H9 (cell line): ENCODE measurements at regions not wholly inside any gene's neighbourhood (a gene's known extent, or its start where the extent isn't known, plus 50 kb on each side); places are given as distances from the start of the nearest gene placed in this dataset.

Experiments
- DNase-seq: peaks from one replicate; pipeline ENCODE4 v3.0.0-alpha.2; 2017
- H2AFZ ChIP-seq: one replicate; pipeline ENCODE4 v1.6.1; 2013; ENCODE audit warnings: mild to moderate bottlenecking, low read length, control low read depth, moderate library complexity
- H2AK5ac ChIP-seq: 2 replicates; pipeline ENCODE4 v1.6.1; 2013; ENCODE audit warnings: low read length, control low read depth, mixed read lengths; ENCODE audit not compliant: insufficient read length
- H2BK120ac ChIP-seq: one replicate; pipeline ENCODE4 v1.6.1; 2013; ENCODE audit warnings: low read depth, mild to moderate bottlenecking, low read length, control low read depth, inconsistent platforms; ENCODE audit not compliant: poor library complexity, severe bottlenecking
- H2BK12ac ChIP-seq: 2 replicates; pipeline ENCODE4 v1.6.1; 2013; ENCODE audit warnings: low read length, control low read depth, mixed read lengths, low read depth; ENCODE audit not compliant: insufficient read length
- H2BK15ac ChIP-seq: 2 replicates; pipeline ENCODE4 v1.6.1; 2013; ENCODE audit warnings: low read depth, low read length, control low read depth
- H2BK20ac ChIP-seq: one replicate; pipeline ENCODE4 v1.6.1; 2013; ENCODE audit warnings: low read depth, mild to moderate bottlenecking, low read length, control low read depth, inconsistent platforms; ENCODE audit not compliant: poor library complexity, severe bottlenecking
- H2BK5ac ChIP-seq: 2 replicates; pipeline ENCODE4 v1.6.1; 2013; ENCODE audit warnings: low read length, control low read depth, mixed read lengths; ENCODE audit not compliant: insufficient read length
- H3K14ac ChIP-seq: 2 replicates; pipeline ENCODE4 v1.6.1; 2013; ENCODE audit warnings: low read length, control low read depth; ENCODE audit not compliant: insufficient read depth
- H3K18ac ChIP-seq: 2 replicates; pipeline ENCODE4 v1.6.1; 2013; ENCODE audit warnings: low read depth, mild to moderate bottlenecking, mixed read lengths, low read length, control low read depth; ENCODE audit not compliant: insufficient read length
- H3K23ac ChIP-seq: 2 replicates; pipeline ENCODE4 v1.6.1; 2013; ENCODE audit warnings: low read length, control low read depth, mixed read lengths, low read depth; ENCODE audit not compliant: insufficient read length
- H3K23me2 ChIP-seq: 2 replicates; pipeline ENCODE4 v1.6.1; 2013; ENCODE audit warnings: low read depth, mild to moderate bottlenecking, mixed read lengths, low read length, control low read depth; ENCODE audit not compliant: insufficient read length, poor library complexity, severe bottlenecking
- H3K27ac ChIP-seq: 2 replicates; pipeline ENCODE4 v1.5.1; 2013; ENCODE audit warnings: low read length, control low read depth, mixed read lengths, low read depth; ENCODE audit not compliant: insufficient read length
- H3K27me3 ChIP-seq: 2 replicates; pipeline ENCODE4 v1.6.1; 2013; ENCODE audit warnings: low read length, control low read depth, inconsistent platforms; ENCODE audit not compliant: insufficient read depth
- H3K4ac ChIP-seq: 2 replicates; pipeline ENCODE4 v1.6.1; 2013; ENCODE audit warnings: low read depth, mild to moderate bottlenecking, control low read depth, inconsistent platforms, low read length, moderate library complexity
- H3K4me1 ChIP-seq: 2 replicates; pipeline ENCODE4 v1.6.1; 2013; ENCODE audit warnings: low read length, control low read depth, inconsistent platforms; ENCODE audit not compliant: insufficient read depth
- H3K4me2 ChIP-seq: 2 replicates; pipeline ENCODE4 v1.6.1; 2013; ENCODE audit warnings: low read length, control low read depth, mixed read lengths; ENCODE audit not compliant: insufficient read length, insufficient read depth
- H3K56ac ChIP-seq: 2 replicates; pipeline ENCODE4 v1.6.1; 2013; ENCODE audit warnings: low read depth, mild to moderate bottlenecking, mixed read lengths, low read length, control low read depth; ENCODE audit not compliant: insufficient read length
- H3K79me1 ChIP-seq: 2 replicates; pipeline ENCODE4 v1.6.1; 2013; ENCODE audit warnings: low read depth, mild to moderate bottlenecking, moderate library complexity, low read length, control low read depth, inconsistent platforms; ENCODE audit not compliant: insufficient read depth, poor library complexity, severe bottlenecking
- H3K79me2 ChIP-seq: 2 replicates; pipeline ENCODE4 v1.6.1; 2013; ENCODE audit warnings: low read length, control low read depth, inconsistent platforms; ENCODE audit not compliant: insufficient read depth
- H3K9ac ChIP-seq: 2 replicates; pipeline ENCODE4 v1.6.1; 2013; ENCODE audit warnings: low read length, control low read depth, mixed read lengths; ENCODE audit not compliant: insufficient read length; ENCODE audit errors: extremely low read depth
- H3K9me3 ChIP-seq: one replicate; pipeline ENCODE4 v1.6.1; 2013; ENCODE audit warnings: low read depth, low read length, inconsistent platforms; ENCODE audit not compliant: control insufficient read depth
- H3T11ph ChIP-seq: one replicate; pipeline ENCODE4 v1.6.1; 2013; ENCODE audit warnings: mild to moderate bottlenecking, low read length, control low read depth, inconsistent platforms
- H4K20me1 ChIP-seq: one replicate; pipeline ENCODE4 v1.6.1; 2013; ENCODE audit not compliant: control insufficient read depth, insufficient read length, insufficient read depth
- H4K5ac ChIP-seq: 2 replicates; pipeline ENCODE4 v1.6.1; 2013; ENCODE audit warnings: low read depth, mild to moderate bottlenecking, mixed read lengths, low read length, control low read depth; ENCODE audit not compliant: insufficient read length
- H4K8ac ChIP-seq: replicated peaks from 2 replicates; pipeline ENCODE4 v1.6.1; 2013; ENCODE audit warnings: low read length, control low read depth, mixed read lengths, low read depth; ENCODE audit not compliant: insufficient read length
- H4K91ac ChIP-seq: 2 replicates; pipeline ENCODE4 v1.6.1; 2013; ENCODE audit warnings: low read depth, mild to moderate bottlenecking, moderate library complexity, mixed read lengths, low read length, control low read depth; ENCODE audit not compliant: insufficient read length
- H3K27ac Mint-ChIP-seq, 3 experiments: 2 replicates in 2 of 3; 3 replicates in 1 of 3; pipeline ENCODE4 v1.8.0; 2020 to 2021; ENCODE audit warnings: mixed read lengths in 3 of 3, mild to moderate bottlenecking in 1 of 3, moderate library complexity in 1 of 3
- H3K27me3 Mint-ChIP-seq: 2 replicates; pipeline ENCODE4 v1.8.0; 2021; ENCODE audit warnings: low read depth, mild to moderate bottlenecking, moderate library complexity, mixed read lengths
- H3K36me3 Mint-ChIP-seq, 3 experiments: 2 replicates in 2 of 3; 3 replicates in 1 of 3; pipeline ENCODE4 v1.8.0; 2020 to 2021; ENCODE audit warnings: low read depth in 3 of 3, mixed read lengths in 3 of 3; ENCODE audit not compliant: insufficient read depth in 1 of 3
- H3K4me1 Mint-ChIP-seq, 2 experiments: 2 replicates each; pipeline ENCODE4 v1.8.0; 2020; ENCODE audit warnings: mixed read lengths in 2 of 2
- H3K4me3 Mint-ChIP-seq, 2 experiments: 2 replicates in 1 of 2; 3 replicates in 1 of 2; pipeline ENCODE4 v1.8.0; 2020 to 2021; ENCODE audit warnings: mild to moderate bottlenecking in 2 of 2, mixed read lengths in 2 of 2, moderate library complexity in 1 of 2
- H3K9me3 Mint-ChIP-seq, 2 experiments: 2 replicates in 1 of 2; 3 replicates in 1 of 2; pipeline ENCODE4 v1.8.0; 2020; ENCODE audit warnings: mild to moderate bottlenecking in 2 of 2, mixed read lengths in 2 of 2, moderate library complexity in 1 of 2
- CTCF ChIP-seq: fragments of 200-600 bp; sonication (generic); conservative IDR thresholded peaks from 3 replicates; pipeline ENCODE4 v1.8.0; 2021; ENCODE audit warnings: antibody characterized with exemption, mild to moderate bottlenecking
- WGBS: extraction: QIAGEN DNeasy Blood & Tissue Kit; methylation state at CpG from one replicate; pipeline ENCODE4 v1.1.7; 2013; ENCODE audit warnings: missing lambda C conversion rate, low lambda C conversion rate, mixed read lengths; ENCODE audit not compliant: insufficient read length; ENCODE audit errors: extremely low coverage; 5-methylcytosine and 5-hydroxymethylcytosine counted together

- no CpG with 5 or more reads among the region's 1 CpG for WGBS
- Mint-ChIP-seq H3K4me3 (no peak overlapping the region), H3K27me3 (no peaks in the 10 kb centered on the region; the same call in 1 of the 2 replicates), H3K4me1 (peaks cover 4% of the 10 kb centered on the region in 2 experiments; a peak in 2 of 4 replicates), H3K36me3 (peaks cover 0 to 11% (median 4%) of the 10 kb centered on the region in 3 experiments; a peak in 6 of 7 replicates), H3K27ac (no peak overlapping the region), H3K9me3 (peaks cover 15 to 16% of the 10 kb centered on the region in 2 experiments)
- no peak overlapping the region for H4K91ac ChIP-seq
- H2BK120ac ChIP-seq: no peak overlapping the region
- H2BK5ac ChIP-seq: no peak overlapping the region
- H3K79me1 ChIP-seq: no peaks in the 10 kb centered on the region
- H2BK12ac ChIP-seq: no peak overlapping the region
- no peak overlapping the region for H2BK15ac ChIP-seq
- H4K8ac ChIP-seq: no peak overlapping the region
- no peak overlapping the region for H3K27ac ChIP-seq
- DNase-seq: no peak
- H4K5ac ChIP-seq: no peak overlapping the region
- no peak overlapping the region for H3K23ac ChIP-seq
- no peak overlapping the region for H3K18ac ChIP-seq
- no peaks in the 10 kb centered on the region for H3K9me3 ChIP-seq
- no peak overlapping the region for H3K4me2 ChIP-seq
- no peak overlapping the region for H3K9ac ChIP-seq
- no peaks in the 10 kb centered on the region for H3K27me3 ChIP-seq
- H3K14ac ChIP-seq: no peak overlapping the region
- no peak overlapping the region for H3K56ac ChIP-seq
- H2BK20ac ChIP-seq: no peak overlapping the region
- no peak overlapping the region for H2AFZ ChIP-seq
- no peak overlapping the region for H3K4ac ChIP-seq
- no peaks in the 10 kb centered on the region for H3K79me2 ChIP-seq
- H3K23me2 ChIP-seq: no peaks in the 10 kb centered on the region
- no peaks in the 10 kb centered on the region for H3K4me1 ChIP-seq
- no peaks in the 10 kb centered on the region for H4K20me1 ChIP-seq
- H3T11ph ChIP-seq: no peak overlapping the region
- H2AK5ac ChIP-seq: no peak overlapping the region
- no peak for TF ChIP-seq CTCF
Observed at GRCh38 chr6:113258771-113259170, 598.4 kb upstream of the MARCKS start.
